ENCODE measurements at regions not wholly inside any gene's neighbourhood (a gene's known extent, or its start where the extent isn't known, plus 50 kb on each side); places are given as distances from the start of the nearest gene placed in this dataset.

DNA sequence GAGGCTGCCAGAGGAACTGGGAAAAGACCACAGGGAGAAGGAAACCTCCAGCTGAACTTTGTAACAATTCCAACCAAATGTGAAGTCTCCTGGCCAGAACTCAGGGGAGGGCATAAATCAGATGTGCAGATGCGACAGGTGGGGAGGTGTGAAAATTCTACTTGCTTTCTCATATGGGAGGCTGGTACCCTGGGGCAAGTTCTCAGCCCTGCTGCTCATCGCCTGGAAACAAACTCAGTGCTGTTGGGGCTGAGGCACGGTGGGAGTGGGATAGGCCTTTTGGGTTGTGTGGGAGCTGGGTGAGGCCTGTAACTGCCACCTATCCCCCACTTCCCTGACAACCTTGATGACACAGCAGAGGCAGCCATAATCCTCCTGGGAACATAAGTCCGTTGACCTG lies 179.6 kb downstream of the ASB1 start:
- Histone ChIP-seq H3K9me3 (no peaks in the 10 kb centered on the region), H3K4me3 (no peak overlapping the region), H3K27me3 (no peaks in the 10 kb centered on the region), H3K4me1 (no peaks in the 10 kb centered on the region), H3K36me3 (no peaks in the 10 kb centered on the region), H3K27ac (no peak overlapping the region)
- DNase-seq (no peak), ATAC-seq (no peak)
- WGBS (ENCODE audit: insufficient coverage, low coverage, low lambda C conversion rate, missing lambda C conversion rate): 100% methylated on average over 1 of the region's 4 CpGs
- TF ChIP-seq, protein P1, sequence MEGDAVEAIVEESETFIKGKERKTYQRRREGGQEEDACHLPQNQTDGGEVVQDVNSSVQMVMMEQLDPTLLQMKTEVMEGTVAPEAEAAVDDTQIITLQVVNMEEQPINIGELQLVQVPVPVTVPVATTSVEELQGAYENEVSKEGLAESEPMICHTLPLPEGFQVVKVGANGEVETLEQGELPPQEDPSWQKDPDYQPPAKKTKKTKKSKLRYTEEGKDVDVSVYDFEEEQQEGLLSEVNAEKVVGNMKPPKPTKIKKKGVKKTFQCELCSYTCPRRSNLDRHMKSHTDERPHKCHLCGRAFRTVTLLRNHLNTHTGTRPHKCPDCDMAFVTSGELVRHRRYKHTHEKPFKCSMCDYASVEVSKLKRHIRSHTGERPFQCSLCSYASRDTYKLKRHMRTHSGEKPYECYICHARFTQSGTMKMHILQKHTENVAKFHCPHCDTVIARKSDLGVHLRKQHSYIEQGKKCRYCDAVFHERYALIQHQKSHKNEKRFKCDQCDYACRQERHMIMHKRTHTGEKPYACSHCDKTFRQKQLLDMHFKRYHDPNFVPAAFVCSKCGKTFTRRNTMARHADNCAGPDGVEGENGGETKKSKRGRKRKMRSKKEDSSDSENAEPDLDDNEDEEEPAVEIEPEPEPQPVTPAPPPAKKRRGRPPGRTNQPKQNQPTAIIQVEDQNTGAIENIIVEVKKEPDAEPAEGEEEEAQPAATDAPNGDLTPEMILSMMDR (IDR thresholded peaks at IDR 0.05): no peak
- intact Hi-C loops (cut with DNase I): no loop called here

DNA sequence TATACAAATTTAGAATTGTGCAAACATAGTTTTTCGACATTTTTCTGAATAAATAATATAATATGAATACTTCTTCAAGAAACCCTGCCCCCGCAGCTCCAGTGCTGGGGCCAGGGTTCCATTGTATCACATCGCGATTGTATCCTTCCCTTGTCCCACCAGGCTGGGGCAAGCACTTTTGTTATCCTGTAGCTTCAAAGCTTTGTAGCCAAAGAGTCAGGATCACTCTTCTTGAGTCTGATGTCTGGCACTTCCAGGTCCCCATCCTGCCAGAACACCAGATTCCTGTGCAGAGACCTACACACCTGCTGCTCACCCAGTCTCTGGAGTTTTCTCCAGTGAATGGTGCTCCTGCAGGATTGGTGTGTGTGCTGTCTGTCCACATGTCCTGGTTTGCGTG lies 186.9 kb downstream of the ASB1 start:
- no peak overlapping the region for H3K27ac ChIP-seq
- no peak for DNase-seq
- H3K4me3 ChIP-seq: no peak overlapping the region
- 58% methylated on average over 4 of the region's 5 CpGs for WGBS (ENCODE audit: insufficient coverage, low coverage, low lambda C conversion rate, missing lambda C conversion rate)
- no peaks in the 10 kb centered on the region for H3K9me3 ChIP-seq
- H3K36me3 ChIP-seq: no peaks in the 10 kb centered on the region
- ATAC-seq: no peak
- TF ChIP-seq, protein P1 (IDR thresholded peaks at IDR 0.05): no peak
- no peak for TF ChIP-seq POLR2A (IDR thresholded peaks at IDR 0.05)
- H3K4me1 ChIP-seq: no peaks in the 10 kb centered on the region
- intact Hi-C loops (cut with DNase I): no loop called here
- H3K27me3 ChIP-seq: no peaks in the 10 kb centered on the region

DNA sequence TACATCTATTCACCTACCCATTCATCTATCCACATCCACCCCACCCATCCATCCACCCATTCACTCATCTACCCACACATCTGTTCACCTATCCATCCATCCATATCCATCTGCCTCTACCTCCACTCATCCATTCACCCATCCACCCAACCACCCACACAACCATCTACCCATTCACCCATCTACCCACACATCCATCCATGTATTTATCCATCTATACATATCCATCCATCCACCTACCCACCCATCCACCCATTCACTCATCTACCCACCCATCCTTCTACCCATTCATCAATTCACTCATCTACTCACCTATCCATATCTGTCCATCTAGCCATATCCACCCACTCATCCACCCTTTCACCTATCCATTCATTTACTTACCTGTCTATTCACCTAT lies 187.6 kb downstream of the ASB1 start:
- H3K27me3 ChIP-seq: no peaks in the 10 kb centered on the region
- intact Hi-C loops (cut with DNase I): no loop called here
- no peaks in the 10 kb centered on the region for H3K9me3 ChIP-seq
- no peak overlapping the region for H3K4me3 ChIP-seq
- TF ChIP-seq POLR2A (IDR thresholded peaks at IDR 0.05): no peak
- TF ChIP-seq, protein P1 (IDR thresholded peaks at IDR 0.05): no peak
- no peak overlapping the region for H3K27ac ChIP-seq
- DNase-seq (no peak), ATAC-seq (no peak)
- no peaks in the 10 kb centered on the region for H3K4me1 ChIP-seq
- H3K36me3 ChIP-seq: no peaks in the 10 kb centered on the region

DNA sequence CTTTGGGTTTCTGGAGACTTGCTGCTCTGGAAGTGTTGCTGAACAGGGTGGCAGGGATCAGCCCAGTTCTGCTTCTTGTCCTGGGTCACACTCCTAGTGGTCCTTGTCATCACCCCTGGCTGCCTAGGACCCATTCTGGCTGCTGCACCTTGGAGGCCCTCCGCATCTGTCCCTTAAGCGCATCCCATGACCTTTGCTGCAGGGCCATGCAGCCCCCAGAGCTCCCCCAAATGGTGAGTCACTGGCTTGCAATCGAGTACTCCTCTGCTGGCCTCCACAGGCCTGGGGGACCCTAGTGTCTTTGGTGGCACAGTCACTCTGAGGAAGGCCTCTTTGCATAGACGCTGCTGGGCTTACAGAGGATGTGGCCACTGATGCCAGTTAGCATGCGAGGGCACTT lies 188.5 kb downstream of the ASB1 start:
- H3K4me1 ChIP-seq: no peaks in the 10 kb centered on the region
- intact Hi-C loops (cut with DNase I): no loop called here
- 20% methylated on average over 1 of the region's 5 CpGs for WGBS (ENCODE audit: insufficient coverage, low coverage, low lambda C conversion rate, missing lambda C conversion rate)
- DNase-seq (no peak), ATAC-seq (no peak)
- no peak for TF ChIP-seq POLR2A (IDR thresholded peaks at IDR 0.05)
- TF ChIP-seq, protein P1 (IDR thresholded peaks at IDR 0.05): no peak
- no peak overlapping the region for H3K27ac ChIP-seq
- H3K27me3 ChIP-seq: no peaks in the 10 kb centered on the region
- no peaks in the 10 kb centered on the region for H3K36me3 ChIP-seq
- no peaks in the 10 kb centered on the region for H3K9me3 ChIP-seq
- no peak overlapping the region for H3K4me3 ChIP-seq

DNA sequence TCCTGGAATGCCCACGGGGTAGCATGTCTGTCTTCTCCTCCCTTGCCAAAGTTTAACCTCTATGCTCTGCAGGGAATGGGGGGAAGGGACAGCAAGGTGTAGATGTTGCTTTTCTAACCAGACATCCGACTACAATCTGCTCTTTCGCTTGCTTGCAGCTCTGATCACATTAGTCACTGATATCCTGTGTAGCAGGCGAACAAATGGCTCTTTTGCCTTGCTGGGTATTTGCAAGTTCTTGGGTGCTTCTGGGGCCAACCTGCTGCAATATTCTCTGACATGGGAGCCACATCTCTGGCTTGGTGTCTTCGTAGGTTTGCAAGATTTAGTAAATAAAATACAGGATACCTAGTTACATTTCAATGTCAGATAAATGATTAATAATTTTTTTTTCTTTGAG lies 190.0 kb downstream of the ASB1 start:
- H3K4me1 ChIP-seq: no peaks in the 10 kb centered on the region
- intact Hi-C loops (cut with DNase I): no loop called here
- H3K9me3 ChIP-seq: no peaks in the 10 kb centered on the region
- no peak for ATAC-seq
- no peaks in the 10 kb centered on the region for H3K36me3 ChIP-seq
- no peaks in the 10 kb centered on the region for H3K27me3 ChIP-seq
- no peak for DNase-seq
- TF ChIP-seq POLR2A (IDR thresholded peaks at IDR 0.05): no peak
- TF ChIP-seq, protein P1 (IDR thresholded peaks at IDR 0.05): no peak
- 48% methylated on average over 5 of the region's 5 CpGs for WGBS (ENCODE audit: insufficient coverage, low coverage, low lambda C conversion rate, missing lambda C conversion rate)
- no peak overlapping the region for H3K27ac ChIP-seq
- no peak overlapping the region for H3K4me3 ChIP-seq
